Stimulated activated CD8-positive, alpha-beta memory T cell treated with anti-CD3 and anti-CD28 coated beads, Interleukin-7, amount 100 ng/mL, for 4 hours (primary cell): ENCODE measurements at regions not wholly inside any gene's neighbourhood (a gene's known extent, or its start where the extent isn't known, plus 50 kb on each side); places are given as distances from the start of the nearest gene placed in this dataset.

Experiments used
- DNase-seq, 2 donors: peaks; one replicate each; pipeline ENCODE4 v3.0.0-alpha.2; 2020; ENCODE audit warnings: low read depth in 2 of 2

DNA sequence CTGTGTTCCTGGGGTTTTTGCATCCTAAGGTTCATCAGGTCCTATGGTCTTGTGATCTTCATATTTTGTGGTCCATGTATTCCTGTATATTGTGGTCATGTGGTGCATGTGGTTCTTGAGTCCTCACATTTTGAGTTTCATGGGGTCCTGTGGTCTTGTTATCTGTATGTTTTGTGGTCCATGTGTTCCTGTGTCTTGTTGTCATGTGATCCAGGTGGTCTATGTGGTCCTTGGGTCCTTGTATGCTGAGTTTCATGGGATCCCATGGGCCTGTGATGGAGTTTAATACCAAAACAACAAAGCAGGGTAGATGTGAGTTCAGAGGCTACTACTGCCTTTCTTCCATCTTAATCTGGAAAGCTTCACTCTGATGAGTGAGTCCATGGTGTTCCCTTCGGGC lies 166.4 kb downstream of the TMEM18 start:
- DNase-seq, result no peak

DNA sequence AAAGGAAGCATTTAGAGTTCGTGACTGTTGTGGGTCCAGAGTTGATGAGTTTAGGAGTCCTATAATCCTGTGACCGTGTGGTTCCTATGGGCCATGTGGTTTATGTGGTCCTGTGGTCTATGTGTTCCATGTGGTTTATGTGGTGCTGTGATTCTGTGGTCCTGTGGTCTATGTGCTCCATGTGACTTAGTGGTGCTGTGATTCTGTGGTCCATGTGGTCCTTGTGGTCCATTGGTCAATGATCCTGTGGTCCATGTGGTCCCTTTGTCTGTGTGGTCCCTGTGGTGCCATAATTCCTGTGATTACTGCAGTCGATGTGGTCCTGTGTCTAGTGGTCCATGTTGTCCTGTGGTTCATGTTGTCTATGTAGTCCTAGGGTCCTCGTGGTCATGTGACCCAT lies 167.3 kb downstream of the TMEM18 start:
- no peak for DNase-seq

DNA sequence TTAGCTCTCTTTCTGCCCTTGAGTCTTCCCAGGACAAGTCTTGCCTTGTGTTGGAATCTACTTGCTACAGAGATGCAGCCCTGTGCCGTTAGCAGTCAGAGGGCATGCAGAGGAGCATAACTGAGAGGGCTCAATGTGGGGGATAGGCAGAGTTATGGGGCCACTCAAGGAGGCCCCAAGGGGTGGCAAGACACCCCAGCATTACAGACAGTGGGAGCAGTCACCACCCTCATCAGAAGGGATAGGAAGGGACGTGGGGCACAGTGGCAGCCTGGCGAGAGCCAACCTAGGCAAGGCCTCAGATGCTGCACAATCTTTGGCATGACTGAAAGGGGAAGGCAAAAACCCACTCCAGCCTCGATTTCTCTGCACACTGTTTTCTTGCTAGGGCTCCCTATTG lies 169.1 kb downstream of the TMEM18 start:
- DNase-seq, result no peak

DNA sequence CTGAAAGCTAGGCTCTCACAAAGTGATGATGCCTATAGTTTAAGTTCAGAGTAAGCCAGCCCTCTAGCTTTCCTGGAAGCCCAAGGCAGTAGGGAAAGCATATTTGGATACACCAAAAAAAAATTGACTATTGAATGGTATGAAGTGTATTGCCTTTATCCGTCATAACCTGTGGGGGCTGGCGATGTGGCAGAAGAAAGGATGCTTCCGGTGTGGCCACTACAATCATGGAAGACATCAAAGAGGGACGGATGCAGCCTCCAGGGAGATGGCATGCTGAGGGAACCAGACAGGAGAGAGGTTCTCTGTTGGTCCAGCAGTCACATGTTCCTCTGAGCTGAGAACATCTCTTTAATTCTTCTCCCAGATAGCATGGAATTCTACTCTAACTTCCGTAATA lies 170.3 kb downstream of the TMEM18 start:
- no peak for DNase-seq

DNA sequence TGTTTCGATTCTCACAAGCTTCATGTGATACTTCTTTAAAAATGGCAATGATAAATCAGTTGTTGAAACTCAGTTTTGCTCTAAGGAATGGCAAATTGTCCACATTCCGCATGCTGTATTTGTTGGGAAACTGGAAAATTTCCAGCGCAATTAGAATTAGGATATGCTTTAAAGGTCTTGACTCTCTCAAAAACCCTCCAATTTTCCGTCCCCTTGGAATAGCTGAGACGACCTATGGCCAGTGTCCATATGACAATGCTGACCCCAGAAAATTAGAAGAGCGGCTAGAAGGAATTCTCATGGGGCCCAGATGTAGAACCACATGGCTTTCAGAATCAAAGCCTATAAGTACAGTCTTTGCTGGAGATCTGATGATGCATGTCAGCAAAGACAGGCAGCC lies 170.8 kb downstream of the TMEM18 start:
- DNase-seq, result no peak

DNA sequence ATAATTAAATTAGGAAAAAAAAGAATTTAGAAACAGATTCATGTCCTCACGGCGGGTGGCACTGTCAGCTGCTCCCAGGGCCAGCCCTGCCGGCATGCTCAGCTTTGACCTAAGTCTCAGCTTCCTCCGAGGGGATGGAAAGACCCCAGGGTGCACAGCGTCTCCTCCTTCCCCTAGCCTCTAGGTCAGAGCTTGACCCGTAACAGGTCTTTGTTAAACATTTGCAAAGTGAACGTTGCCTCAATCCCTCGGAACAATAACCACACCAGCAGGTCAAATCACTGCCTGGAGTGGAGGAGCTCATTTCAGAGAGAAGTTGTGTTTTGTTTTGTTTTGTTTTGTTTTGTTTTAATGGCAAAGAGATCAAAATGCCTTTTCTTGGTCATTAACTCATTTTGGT lies 171.3 kb downstream of the TMEM18 start:
- DNase-seq, result no peak

DNA sequence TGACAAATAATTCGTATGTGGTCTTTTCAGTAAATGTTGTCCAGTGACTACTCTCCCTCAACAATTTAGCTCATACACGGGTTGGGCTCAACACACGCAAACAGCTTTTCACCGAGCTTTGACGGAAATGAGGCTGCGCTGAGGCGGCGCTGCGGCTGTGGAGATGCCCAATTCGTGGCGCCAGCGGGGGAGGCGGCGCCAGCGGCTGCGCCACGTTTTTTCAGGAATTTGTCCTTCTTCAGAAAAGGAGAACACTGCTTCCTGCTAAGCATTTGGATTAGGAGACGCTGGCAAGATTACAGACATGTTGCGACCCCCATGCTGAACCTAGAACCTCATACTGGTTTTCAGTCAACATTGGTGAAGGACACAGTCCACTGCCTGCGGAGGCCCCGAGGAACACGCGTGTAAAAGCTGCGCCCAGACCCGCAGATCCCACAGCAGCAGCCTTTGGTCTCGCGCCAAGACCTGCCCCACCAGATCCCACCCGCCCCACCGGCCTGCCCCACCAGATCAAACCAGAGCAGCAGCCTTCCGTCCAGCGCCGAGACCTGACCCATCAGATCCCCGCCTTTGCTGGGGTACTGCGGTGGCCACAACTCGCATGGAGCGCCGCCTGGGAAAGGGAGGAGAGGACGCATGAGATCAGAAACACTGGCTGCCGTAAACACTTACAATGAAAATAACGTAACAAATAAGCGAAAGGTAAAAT lies 173.8 kb downstream of the TMEM18 start:
- no peak for DNase-seq

DNA sequence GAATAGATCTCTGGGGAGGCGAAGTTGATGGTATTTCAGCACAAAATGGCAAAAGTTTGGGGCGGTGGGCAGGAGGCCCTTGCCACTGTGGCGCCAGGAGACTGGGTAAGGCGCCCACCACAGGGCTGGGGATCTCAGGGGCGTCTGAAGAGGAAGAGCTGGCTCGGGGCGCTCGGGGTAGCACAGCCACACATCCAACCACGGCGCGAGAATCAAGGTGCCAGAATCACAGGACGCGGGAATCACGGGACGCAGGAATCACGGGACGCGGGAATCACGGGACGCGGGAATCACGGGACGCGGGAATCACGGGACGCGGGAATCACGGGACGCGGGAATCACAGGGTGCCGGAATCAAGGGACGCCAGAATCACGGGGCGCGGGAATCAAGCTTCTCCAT lies 174.4 kb downstream of the TMEM18 start:
- DNase-seq, result no peak

DNA sequence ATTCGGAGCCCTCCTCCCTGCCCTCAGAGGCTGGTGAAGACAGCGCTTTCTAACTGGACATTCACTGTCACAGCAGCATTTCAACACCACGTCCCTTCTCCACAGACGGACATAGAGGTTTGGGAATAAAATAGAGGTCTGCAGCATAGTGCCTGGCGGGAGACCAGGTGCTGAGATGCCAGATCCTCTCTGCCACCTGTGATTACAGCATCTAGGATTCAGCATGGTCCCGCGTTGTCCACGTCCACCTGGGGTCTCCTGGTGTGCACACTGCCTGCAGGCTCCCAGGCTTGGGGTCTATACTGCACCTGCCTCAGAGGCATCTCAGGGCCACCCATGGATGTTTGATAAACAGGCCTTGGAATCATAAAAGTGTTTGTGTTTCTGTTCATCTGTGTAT lies 175.5 kb downstream of the TMEM18 start:
- DNase-seq, result no peak

DNA sequence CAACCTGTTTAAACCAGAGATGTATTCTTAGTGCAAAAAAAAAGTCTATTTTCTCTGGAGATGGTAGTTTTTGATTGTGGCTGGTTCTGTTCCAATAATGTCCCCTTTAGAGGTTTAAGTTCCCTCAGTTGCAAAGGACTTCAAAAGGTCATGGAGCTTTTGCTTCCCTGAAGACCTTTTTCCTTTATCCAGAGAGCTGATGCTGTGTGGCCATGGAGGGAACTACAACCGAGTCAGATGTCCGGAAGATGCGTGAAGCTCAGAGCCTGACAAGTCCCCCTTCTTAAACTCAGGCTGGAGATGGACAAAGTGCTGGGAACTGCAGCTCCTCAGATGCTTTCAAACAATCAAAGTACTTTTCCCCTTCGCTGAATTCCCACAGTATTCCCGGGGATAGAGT lies 176.1 kb downstream of the TMEM18 start:
- no peak for DNase-seq

DNA sequence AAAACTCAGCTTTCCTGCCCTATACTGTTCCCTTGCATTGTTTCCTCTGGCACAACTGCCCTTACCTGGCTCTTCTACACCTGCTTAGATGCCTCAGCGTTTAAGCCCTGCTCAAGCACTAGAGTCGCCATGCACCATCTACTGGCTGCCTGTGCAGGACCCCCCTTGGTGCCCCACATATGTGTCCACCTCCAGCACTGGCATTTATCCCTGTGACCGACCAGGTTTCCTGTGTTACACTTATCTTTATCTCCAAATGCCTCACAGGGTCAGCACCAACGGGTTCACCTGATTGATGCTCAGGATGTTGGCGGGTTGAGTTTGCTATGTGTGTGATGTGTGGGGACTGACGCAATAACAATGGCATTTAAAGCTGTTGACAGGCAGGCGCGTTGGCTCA lies 177.5 kb downstream of the TMEM18 start:
- no peak for DNase-seq

DNA sequence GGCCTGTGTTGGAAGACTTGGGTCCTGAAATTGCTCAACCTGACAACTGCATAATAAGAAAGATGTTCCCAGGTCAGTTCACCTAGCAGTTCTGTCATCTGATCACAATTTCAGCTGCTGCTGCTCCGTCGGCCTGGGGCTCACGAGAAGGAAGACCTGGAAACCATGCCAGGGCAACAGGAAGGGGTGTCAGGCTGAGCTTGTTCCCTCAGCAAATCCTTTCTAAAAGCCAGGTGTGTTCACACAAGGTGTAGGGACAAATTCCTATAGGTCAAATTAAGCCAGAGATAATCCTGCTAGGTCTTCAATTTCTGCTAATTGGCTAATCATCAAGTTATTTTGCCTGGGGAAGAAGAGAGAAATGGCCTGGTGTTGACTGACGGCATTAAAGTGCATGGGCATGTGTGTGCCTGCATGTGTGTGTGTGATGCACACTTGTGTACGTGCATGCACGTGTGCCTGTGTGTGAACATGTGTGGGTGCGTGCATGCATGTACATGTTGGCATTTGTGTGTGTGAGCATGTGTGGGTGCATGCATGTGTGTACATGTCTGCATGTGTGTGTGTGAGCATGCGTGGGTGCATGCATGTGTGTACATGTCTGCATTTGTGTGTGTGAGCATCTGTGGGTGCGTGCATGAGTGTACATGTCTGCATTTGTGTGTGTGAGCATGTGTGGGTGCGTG lies 178.6 kb downstream of the TMEM18 start:
- DNase-seq, result no peak

DNA sequence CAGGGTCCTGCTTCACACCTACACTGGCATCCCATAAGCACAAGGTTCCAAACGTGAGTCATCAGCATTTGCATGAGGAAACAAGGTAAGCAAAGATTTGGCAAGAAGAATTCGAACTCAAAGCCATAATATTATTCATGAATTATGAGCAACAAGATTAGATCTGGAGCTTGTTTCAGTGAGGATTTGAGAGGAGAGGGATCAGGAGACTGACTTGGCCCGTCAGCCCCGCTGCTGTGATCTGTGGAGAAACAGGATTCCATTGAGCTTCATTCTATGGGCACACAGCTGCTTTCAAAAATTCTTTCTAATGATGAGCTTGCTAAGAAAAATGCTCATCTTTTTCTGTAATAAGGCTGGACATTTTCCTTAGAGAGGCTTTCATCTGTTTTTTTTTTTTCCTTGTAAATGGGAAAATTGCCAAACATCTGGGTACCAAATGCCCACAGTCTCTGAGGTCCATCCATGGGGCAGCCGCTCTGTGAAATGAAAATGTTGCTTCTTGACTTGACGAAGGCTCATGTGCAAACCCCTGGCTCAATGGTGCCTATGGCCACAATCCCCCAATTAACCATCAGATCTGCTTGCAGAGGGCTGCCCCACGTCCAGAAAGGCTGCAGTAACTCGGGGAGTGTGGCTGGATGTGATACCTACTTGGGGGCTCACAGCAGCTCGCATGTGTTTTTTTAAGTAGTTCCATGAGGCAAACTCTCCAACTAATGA lies 179.3 kb downstream of the TMEM18 start:
- no peak for DNase-seq

DNA sequence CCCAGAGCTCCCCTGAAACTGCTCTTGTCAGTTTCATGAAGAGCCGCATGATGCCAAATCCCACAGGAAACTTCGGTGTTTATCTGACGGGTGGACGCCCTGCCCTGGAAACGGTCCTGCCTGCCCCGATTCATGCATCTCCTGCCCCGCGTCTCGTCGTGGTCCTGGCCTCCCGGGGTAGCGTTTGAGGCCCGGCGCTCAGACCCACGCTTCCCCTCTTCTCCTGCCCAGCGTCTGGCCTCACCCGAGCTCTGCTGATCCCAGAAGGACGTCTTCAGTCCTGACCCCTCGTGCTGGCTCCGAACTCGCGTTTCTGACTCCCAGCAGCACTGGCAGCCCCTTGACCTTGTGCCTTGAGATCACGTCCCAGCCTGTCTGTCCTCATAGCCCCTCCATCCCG lies 180.5 kb downstream of the TMEM18 start:
- no peak for DNase-seq

DNA sequence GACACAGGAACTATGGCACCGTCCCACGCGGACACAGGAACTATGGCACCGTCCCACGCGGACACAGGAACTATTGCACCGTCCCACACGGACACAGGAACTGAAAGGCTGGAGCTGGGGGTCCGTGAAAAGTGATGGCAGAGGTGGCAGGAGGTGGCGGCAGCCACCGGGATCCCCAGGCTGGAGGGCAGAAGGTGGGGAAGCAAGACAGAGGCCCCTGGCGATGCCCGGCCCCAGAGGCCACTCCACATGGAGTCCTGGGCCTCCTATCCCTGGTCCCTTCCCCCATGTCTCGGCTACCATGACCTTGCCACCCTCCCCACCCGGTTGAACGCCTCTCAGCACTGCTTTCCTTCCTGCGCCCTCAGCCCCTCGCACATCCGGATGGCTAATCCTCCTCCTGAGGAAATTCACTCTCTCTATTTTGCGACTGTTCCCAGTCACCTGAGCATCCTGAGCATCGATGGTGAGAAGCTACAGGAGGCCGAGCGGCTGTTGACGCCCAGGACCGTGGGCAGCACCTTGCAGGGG lies 181.4 kb downstream of the TMEM18 start:
- no peak for DNase-seq

DNA sequence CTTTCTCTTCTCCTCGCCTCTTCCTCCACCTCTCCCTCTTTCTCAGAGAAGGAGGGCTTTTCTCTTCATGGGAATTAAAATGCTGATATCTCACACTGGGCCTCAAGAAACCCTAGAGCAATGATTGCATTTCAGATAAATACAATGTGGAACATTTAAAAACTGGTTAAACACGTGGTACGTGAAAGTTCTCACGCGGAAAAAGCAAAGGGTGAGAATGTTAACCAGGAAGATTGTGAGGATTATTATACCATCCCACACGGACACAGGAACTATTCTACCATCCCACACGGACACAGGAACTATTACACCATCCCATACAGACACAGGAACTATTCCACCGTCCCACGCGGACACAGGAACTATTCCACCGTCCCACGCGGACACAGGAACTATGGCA lies 182.4 kb downstream of the TMEM18 start:
- DNase-seq, result no peak

DNA sequence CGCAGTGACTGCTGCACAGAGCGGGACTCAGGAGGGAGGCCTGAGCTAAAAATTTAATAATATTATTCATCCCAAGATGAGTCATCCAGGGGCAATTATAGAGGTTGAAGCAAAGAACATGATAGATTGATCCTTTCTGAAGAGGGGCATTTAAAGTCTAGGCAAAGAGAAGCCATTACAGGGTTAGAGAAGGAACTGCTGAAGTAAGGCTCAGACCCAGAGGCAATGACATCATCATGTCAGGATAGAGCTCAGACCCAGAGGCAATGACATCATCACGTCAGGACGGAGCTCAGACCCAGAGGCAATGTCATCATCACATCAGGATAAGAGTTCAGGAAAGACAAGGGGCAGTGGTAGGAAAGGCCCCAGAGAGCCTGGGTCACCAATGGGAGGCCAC lies 184.0 kb downstream of the TMEM18 start:
- DNase-seq, result no peak

DNA sequence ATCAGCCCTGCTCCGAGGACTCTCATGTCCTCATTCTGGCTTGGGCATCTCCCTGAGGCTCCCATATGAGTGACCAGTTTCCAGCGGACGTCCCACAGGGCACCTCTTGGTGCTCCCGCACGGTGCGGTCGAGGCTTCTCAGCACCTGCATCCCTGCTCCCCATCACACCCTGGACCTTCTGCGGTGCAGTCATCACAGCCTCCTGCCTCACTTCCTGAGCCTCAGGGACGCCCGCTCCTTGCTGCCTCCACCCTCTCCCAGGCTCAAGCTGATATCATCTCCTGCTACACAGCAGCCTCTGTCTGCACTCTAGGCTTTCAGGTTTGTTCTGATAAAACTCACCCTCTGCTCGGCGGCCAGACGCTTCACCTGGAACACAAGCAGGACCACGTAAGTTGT lies 185.0 kb downstream of the TMEM18 start:
- DNase-seq, result no peak

DNA sequence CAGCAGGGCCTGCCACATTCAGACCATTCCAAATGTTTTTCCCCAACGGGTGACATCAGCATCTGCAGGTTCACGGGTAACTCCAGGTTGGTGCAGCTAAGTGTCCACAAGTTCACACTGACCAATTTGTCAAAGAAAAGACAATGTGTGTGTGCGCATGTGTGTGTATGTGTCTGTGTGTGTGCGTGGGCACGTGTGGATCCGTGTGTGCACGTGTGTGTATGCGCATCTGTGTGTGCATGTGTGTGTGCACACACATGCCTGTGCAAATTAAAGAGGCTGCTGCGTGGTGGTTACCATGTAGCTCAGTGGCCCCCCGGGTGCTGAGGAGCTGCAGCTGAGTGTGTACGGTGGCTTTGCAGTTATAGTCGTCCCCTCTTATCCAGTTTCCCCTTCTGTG lies 187.4 kb downstream of the TMEM18 start:
- DNase-seq, result no peak

DNA sequence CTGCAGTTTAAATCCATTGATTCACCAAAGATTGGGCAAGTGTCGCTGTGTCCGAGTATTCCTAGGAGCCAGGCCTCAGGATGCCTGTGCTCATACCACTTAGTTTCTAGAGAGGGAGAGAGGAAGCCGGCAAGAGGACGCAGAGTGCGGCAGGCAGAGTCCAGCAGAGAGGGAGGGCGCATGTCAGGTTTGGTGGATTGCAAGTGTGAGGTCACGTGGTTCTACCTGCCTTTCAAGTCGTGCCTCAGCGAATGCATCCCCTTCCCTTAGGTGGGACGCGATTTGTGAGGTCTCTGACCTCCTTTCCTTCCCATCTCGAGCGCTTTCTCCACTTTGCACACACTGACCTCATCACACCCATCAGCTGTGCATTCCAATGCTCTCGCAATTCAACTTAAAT lies 188.1 kb downstream of the TMEM18 start:
- no peak for DNase-seq

DNA sequence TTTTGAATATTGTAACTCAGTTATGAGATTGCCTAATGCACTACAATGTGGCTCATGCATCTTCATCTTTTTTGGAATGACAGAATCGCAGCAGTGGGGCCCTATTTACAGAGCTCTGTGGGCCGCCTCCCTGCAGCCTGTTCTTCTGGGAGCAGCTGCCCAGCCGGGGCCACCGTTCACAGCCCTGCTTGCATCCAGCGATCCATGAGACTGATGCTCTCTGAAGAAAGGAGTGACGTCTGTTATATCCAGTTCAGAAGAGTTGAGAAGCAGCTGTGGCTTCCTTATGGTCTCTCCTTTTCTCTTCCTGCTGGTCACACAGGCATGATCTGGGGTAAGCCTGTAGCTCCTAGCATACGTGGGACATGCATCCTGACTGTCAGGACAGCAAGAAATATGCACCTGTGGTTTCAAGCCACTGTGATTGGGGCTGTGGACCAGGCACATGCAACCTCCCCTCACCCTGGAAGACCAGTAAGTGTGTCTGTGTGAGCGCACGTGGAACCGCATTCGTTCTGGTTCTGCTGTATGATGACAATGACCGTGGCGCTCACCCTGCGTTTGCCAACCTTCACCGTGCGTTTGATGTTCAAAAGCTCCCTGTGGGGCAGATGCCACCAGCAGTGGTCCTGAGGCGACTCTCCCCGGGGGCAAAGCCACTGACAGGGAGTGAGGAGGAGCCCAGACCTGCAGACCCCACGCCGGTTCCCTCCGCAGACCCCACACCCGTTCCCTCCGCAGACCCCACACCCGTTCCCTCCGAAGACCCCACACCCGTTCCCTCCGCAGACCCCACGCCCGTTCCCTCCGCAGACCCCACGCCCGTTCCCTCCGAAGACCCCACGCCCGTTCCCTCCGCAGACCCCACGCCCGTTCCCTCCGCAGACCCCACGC lies 189.8 kb downstream of the TMEM18 start:
- no peak for DNase-seq

DNA sequence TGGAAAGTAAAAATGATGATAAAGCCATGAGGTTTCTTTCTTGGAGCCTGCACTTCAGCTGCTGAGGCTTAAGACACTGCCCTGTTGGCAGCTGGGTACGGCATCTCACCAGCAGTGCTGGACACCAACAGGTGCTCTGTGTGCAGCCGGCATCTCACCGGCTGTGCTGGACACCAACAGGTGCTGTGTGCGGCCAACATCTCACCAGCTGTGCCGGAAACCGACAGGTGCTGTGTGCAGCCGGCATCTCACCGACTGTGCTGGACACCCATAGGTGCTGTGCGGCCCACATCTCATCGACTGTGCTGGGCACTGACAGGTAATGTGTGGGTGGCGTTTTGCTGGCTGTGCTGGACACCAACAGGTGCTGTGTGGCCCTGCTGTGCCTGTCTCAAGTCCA lies 190.8 kb downstream of the TMEM18 start:
- DNase-seq, result no peak
